Heart left ventricle (tissue), 16 donors: ENCODE measurements at regions not wholly inside any gene's neighbourhood (a gene's known extent, or its start where the extent isn't known, plus 50 kb on each side); places are given as distances from the start of the nearest gene placed in this dataset.

ENCODE experiments used
- ATAC-seq, 4 donors: fragments of 200-7000 bp; cut with Tn5 transposase; one replicate each; pipeline ENCODE4 v1.9.1; 2020 to 2022; ENCODE audit warnings: moderate library complexity in 4 of 4, mild to moderate bottlenecking in 3 of 4, moderate number of reproducible peaks in 1 of 4
- DNase-seq, 5 donors: peaks; one replicate each; pipeline ENCODE4 v3.0.0-alpha.2; 2020
- H3K27ac ChIP-seq, 12 donors: fragments of 200-600 bp; sonication (generic) in 4 of 12; one replicate each; pipeline versions ENCODE4 v1.5.0 to v1.8.0; 2016 to 2022; ENCODE audit warnings: mild to moderate bottlenecking in 2 of 12
- H3K27me3 ChIP-seq, 9 donors: fragments of 200-600 bp; sonication (generic) in 2 of 9; one replicate each; pipeline versions ENCODE4 v1.5.1 to v1.8.0; 2016 to 2022; ENCODE audit warnings: mild to moderate bottlenecking in 3 of 9
- H3K36me3 ChIP-seq, 9 donors: fragments of 200-600 bp; sonication (generic) in 2 of 9; one replicate each; pipeline versions ENCODE4 v1.5.0 to v1.8.0; 2018 to 2022; ENCODE audit warnings: mild to moderate bottlenecking in 2 of 9
- H3K4me1 ChIP-seq, 12 donors: fragments of 200-600 bp; sonication (generic) in 4 of 12; one replicate each; pipeline versions ENCODE4 v1.5.0 to v1.8.0; 2016 to 2022; ENCODE audit warnings: mild to moderate bottlenecking in 3 of 12
- H3K4me3 ChIP-seq, 12 donors: fragments of 200-600 bp; sonication (generic) in 4 of 12; one replicate each; pipeline versions ENCODE4 v1.5.0 to v1.8.0; 2017 to 2022; ENCODE audit warnings: mild to moderate bottlenecking in 9 of 12, moderate library complexity in 4 of 12
- H3K9me3 ChIP-seq, 12 donors: fragments of 200-600 bp; sonication (generic) in 4 of 12; one replicate each; pipeline versions ENCODE4 v1.5.0 to v1.8.0; 2016 to 2022; ENCODE audit warnings: mild to moderate bottlenecking in 1 of 12
- POLR2A ChIP-seq, 2 donors: fragments of 450-650 bp; IDR thresholded peaks; one replicate each; pipeline ENCODE4 v1.6.1; 2017; ENCODE audit warnings: antibody characterized with exemption in 2 of 2, mild to moderate bottlenecking in 2 of 2, moderate library complexity in 2 of 2
- WGBS, 4 donors: extraction: QIAGEN DNeasy Blood & Tissue Kit in 2 of 4; methylation state at CpG; one replicate each; pipeline versions ENCODE4 v1.1.5 to v1.1.7; 2013 to 2018; 5-methylcytosine and 5-hydroxymethylcytosine counted together
- intact Hi-C, 10 donors: fragments of 100-400 bp; cut with DNase I; formaldehyde crosslinking; loops; one replicate each; pipeline versions ENCODE4 v1.11.1 to v1.14.2; 2022
- TF ChIP-seq, protein P1 (sequence below), 12 donors: fragments of 200-600 bp; sonication (generic) in 4 of 12; IDR thresholded peaks; one replicate each; pipeline versions ENCODE4 v1.5.0 to v1.8.0; 2018 to 2022; ENCODE audit warnings: antibody characterized with exemption in 12 of 12, mild to moderate bottlenecking in 5 of 12
- donor health status: ischemic (EF 13 %, LVEDD 7.1; RV severe dilation, severe dysfunction).
- donor health status: healthy with polysubstance abuse.
- donor health status: DM: no; HTN: yes; CAD: no.
- donor health status: DM: no; HTN: no; CAD: no.
- donor health status: ischemic (EF 25% LVEDD 6.9; RV normal size, moderate dysfunction).
- donor health status: ischemic (EF 25% LVEDD 5.7; RV mildly dilated, moderate dysfunction).
- donor health status: healthy.
- donor health status: DM: yes; HTN: yes; CAD: no.
- donor health status: ischemic (EF 35%, LVEDD 5.7; RV mildly dilated, moderate dysfunction).
- donor health status: nonischemic (EF 11% LVEDD 7.7; RV severe dilation, severe dysfunction).
- donor health status: DM: yes; HTN: yes; CAD: no.
- donor health status: PGD.
- donor health status: ischemic (EF 29% LVEDD 5.4; RV normal size, mild dysfunction).
- donor health status: nonischemic (EF 23%, LVEDD 6.1; RV moderate dilation, normal function).

DNA sequence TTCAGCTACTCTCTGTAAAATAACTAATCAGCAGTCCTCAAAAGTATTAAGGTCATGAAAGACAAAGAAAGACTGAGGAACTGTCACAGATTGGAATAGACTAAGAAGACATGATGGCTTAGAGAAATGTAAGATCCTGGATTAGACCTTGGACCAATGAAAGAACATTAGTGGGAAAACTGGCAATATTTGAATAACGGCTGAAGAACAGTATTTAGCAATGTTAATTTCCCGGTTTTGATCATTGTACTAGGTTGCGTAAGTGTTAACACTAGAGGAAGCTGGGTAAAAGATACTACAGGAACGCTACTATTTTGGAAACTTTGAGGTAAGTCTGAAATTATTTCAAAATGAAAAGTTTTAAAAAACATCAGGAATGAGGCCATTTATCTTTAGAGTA is 98.8 kb upstream of the RESF1 start:
- intact Hi-C loops = no loop called here
- H3K36me3 ChIP-seq = no peaks in the 10 kb centered on the region
- no peaks in the 10 kb centered on the region for H3K27me3 ChIP-seq
- no peak overlapping the region for H3K27ac ChIP-seq
- DNase-seq (no peak), ATAC-seq (no peak)
- H3K9me3 ChIP-seq = peaks cover 0 to 6% (median 0%) of the 10 kb centered on the region in 12 donors
- 85 to 89% (median 87%) methylated on average over 4 of the region's 4 CpGs for WGBS, 4 donors
- TF ChIP-seq, protein P1, sequence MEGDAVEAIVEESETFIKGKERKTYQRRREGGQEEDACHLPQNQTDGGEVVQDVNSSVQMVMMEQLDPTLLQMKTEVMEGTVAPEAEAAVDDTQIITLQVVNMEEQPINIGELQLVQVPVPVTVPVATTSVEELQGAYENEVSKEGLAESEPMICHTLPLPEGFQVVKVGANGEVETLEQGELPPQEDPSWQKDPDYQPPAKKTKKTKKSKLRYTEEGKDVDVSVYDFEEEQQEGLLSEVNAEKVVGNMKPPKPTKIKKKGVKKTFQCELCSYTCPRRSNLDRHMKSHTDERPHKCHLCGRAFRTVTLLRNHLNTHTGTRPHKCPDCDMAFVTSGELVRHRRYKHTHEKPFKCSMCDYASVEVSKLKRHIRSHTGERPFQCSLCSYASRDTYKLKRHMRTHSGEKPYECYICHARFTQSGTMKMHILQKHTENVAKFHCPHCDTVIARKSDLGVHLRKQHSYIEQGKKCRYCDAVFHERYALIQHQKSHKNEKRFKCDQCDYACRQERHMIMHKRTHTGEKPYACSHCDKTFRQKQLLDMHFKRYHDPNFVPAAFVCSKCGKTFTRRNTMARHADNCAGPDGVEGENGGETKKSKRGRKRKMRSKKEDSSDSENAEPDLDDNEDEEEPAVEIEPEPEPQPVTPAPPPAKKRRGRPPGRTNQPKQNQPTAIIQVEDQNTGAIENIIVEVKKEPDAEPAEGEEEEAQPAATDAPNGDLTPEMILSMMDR (IDR thresholded peaks at IDR 0.05) = no peak
- no peak overlapping the region for H3K4me3 ChIP-seq
- no peaks in the 10 kb centered on the region for H3K4me1 ChIP-seq

DNA sequence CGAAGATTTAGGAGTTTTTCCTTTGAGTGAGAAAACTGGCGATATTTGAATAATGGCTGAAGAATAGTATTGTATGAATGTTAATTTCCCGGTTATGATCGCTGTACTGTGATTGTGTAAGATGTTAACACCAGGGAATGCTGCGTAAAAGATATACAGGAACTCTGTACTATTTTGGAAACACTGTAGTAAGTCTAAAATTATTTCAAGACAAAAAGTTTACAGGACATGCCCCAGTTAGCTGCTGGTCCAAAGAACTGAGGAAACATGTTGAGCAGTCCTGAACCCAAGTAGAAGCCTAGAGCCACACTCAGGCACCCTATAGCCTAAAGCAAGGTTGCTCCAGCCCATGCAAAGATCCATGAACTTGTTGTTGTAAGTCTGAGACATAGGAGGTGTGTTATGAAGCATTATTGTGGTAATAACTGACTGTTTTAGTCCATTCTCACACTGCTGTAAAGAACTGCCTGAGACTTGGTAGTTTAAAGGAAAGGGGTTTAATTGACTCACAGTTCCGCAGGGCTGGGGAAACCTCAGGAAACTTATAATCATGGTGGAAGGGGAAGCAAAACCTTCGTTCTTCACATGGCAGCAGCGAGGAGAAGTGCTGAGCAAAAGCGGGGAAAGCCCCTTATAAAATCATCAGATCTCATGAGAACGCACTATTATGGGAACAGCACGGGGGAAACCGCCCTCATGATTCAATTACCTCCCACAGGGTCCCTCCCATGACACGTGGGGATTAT is 99.8 kb upstream of the RESF1 start:
- WGBS, 4 donors = 82 to 88% (median 83%) methylated on average over 13 of the region's 13 CpGs
- Histone ChIP-seq H3K36me3 (no peaks in the 10 kb centered on the region), H3K4me3 (no peak overlapping the region), H3K27me3 (no peaks in the 10 kb centered on the region), H3K4me1 (peaks cover 0 to 4% (median 0%) of the 10 kb centered on the region in 12 donors), H3K27ac (no peak overlapping the region), H3K9me3 (peaks cover 0 to 3% (median 0%) of the 10 kb centered on the region in 12 donors)
- ATAC-seq = peak in 2 of 4 donors; percentile 46 to 52
- TF ChIP-seq, protein P1 (IDR thresholded peaks at IDR 0.05) = no peak
- TF ChIP-seq POLR2A (IDR thresholded peaks at IDR 0.05) = no peak
- intact Hi-C loops = no loop called here
- no peak for DNase-seq

DNA sequence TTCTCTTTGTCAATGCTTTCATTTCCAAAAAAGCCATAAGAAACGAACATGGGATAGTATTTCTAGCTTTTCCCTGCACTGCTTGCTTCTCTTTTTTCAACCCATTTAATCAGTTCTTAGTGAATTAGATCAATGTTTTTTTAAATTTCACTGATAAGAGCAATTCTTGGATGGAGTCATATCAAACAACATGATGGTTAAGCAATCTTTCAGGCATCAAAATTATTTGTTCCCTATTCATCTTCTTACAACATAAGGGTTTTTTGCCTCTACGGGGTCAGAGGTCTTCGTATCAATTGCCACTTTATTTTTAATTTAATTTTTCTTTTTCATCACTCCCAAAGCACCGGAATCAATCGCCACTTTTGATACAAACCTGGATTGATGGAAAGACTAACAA is 103.8 kb upstream of the RESF1 start:
- WGBS, 4 donors = 88 to 93% (median 90%) methylated on average over 5 of the region's 5 CpGs
- Histone ChIP-seq H3K27me3 (no peaks in the 10 kb centered on the region), H3K27ac (no peak overlapping the region), H3K4me1 (peaks cover 0 to 12% (median 0%) of the 10 kb centered on the region in 12 donors), H3K9me3 (peaks cover 0 to 14% (median 6%) of the 10 kb centered on the region in 12 donors), H3K36me3 (no peaks in the 10 kb centered on the region), H3K4me3 (no peak overlapping the region)
- ATAC-seq (no peak), DNase-seq (no peak)
- intact Hi-C loops = no loop called here
- TF ChIP-seq, protein P1 (IDR thresholded peaks at IDR 0.05) = no peak
- TF ChIP-seq POLR2A (IDR thresholded peaks at IDR 0.05) = no peak

DNA sequence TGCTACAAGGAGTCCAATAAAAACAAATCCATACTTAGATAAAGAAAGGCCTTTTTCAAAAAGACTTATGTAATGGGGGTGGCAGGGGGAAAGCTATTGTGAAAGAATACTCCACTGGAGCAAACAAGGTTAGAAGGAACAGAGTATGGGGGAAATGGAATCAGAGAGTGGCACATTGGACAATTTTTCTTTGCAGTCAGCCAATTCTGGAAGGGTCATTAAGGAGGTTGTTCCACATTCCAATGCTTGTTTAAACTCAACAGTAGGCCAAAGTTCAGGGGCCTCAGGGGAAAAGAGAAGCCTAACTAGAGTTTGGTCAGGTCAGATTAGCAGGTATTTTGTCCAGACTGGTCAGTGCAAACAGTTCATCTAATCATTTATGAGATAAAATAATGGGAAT is 105.2 kb upstream of the RESF1 start:
- DNase-seq (no peak), ATAC-seq (no peak)
- intact Hi-C loops = no loop called here
- no peak overlapping the region for H3K4me3 ChIP-seq
- no peaks in the 10 kb centered on the region for H3K36me3 ChIP-seq
- H3K9me3 ChIP-seq = peaks cover 0 to 29% (median 14%) of the 10 kb centered on the region in 12 donors
- peak overlapping the region in 1 of 12 donors; percentile 43 for H3K27ac ChIP-seq
- H3K27me3 ChIP-seq = no peaks in the 10 kb centered on the region
- no peak for TF ChIP-seq POLR2A (IDR thresholded peaks at IDR 0.05)
- TF ChIP-seq, protein P1 (IDR thresholded peaks at IDR 0.05) = no peak
- H3K4me1 ChIP-seq = peaks cover 0 to 12% (median 0%) of the 10 kb centered on the region in 12 donors
